ENCODE measurements at regions not wholly inside any gene's neighbourhood (a gene's known extent, or its start where the extent isn't known, plus 50 kb on each side); places are given as distances from the start of the nearest gene placed in this dataset.
A peak's percentile ranks its signal among the peaks of the same experiment; 100 is the strongest.

GRCh38 chr7:10205696-10206095 is 768.0 kb upstream of the PHF14 start:
- no peak for FAIRE-seq

GRCh38 chr7:10210000-10210399 is 763.7 kb upstream of the PHF14 start:
- no peak for FAIRE-seq

- FAIRE-seq, result no peak
Observed at GRCh38 chr7:10211016-10211415, 762.7 kb upstream of the PHF14 start.

GRCh38 chr7:10211861-10212260 is 761.8 kb upstream of the PHF14 start:
- no peak for FAIRE-seq

- no peak for FAIRE-seq
Observed at GRCh38 chr7:10212649-10213048, 761.0 kb upstream of the PHF14 start.

GRCh38 chr7:10216462-10216861 is 757.2 kb upstream of the PHF14 start:
- no peak for FAIRE-seq

GRCh38 chr7:10221084-10221483 is 752.6 kb upstream of the PHF14 start:
- FAIRE-seq, result no peak

GRCh38 chr7:10222976-10223375 is 750.7 kb upstream of the PHF14 start:
- no peak for FAIRE-seq

- no peak for FAIRE-seq
Observed at GRCh38 chr7:10225275-10225674, 748.4 kb upstream of the PHF14 start.

GRCh38 chr7:10237306-10237705 is 736.4 kb upstream of the PHF14 start:
- FAIRE-seq, result no peak

GRCh38 chr7:10238641-10239040 is 735.0 kb upstream of the PHF14 start:
- FAIRE-seq, result no peak

GRCh38 chr7:10239695-10240345 is 733.9 kb upstream of the PHF14 start:
- FAIRE-seq, result no peak

GRCh38 chr7:10245406-10245805 is 728.3 kb upstream of the PHF14 start:
- no peak for FAIRE-seq

- no peak for FAIRE-seq
Observed at GRCh38 chr7:10257438-10257837, 716.2 kb upstream of the PHF14 start.

GRCh38 chr7:10266976-10267375 is 706.7 kb upstream of the PHF14 start:
- no peak for FAIRE-seq

GRCh38 chr7:10268034-10268433 is 705.6 kb upstream of the PHF14 start:
- FAIRE-seq, result no peak

GRCh38 chr7:10282909-10283308 is 690.8 kb upstream of the PHF14 start:
- peak; percentile 31 for FAIRE-seq

- no peak for FAIRE-seq
Observed at GRCh38 chr7:10284001-10284400, 689.7 kb upstream of the PHF14 start.

- peak; percentile 11 for FAIRE-seq
Observed at GRCh38 chr7:10299384-10299783, 674.3 kb upstream of the PHF14 start.

GRCh38 chr7:10300577-10300976 is 673.1 kb upstream of the PHF14 start:
- FAIRE-seq, result no peak

- FAIRE-seq, result no peak
Observed at GRCh38 chr7:10308276-10308675, 665.4 kb upstream of the PHF14 start.

GRCh38 chr7:10312942-10313341 is 660.7 kb upstream of the PHF14 start:
- no peak for FAIRE-seq

- no peak for FAIRE-seq
Observed at GRCh38 chr7:10315881-10316280, 657.8 kb upstream of the PHF14 start.

- no peak for FAIRE-seq
Observed at GRCh38 chr7:10316488-10316887, 657.2 kb upstream of the PHF14 start.

- no peak for FAIRE-seq
Observed at GRCh38 chr7:10325395-10325794, 648.3 kb upstream of the PHF14 start.

- FAIRE-seq, result no peak
Observed at GRCh38 chr7:10343108-10343507, 630.6 kb upstream of the PHF14 start.

Data from G401.6 (cell line).